ENCODE measurements at regions not wholly inside any gene's neighbourhood (a gene's known extent, or its start where the extent isn't known, plus 50 kb on each side); places are given as distances from the start of the nearest gene placed in this dataset.
"Not testable (repeated sequence)": the region's sequence is repeated elsewhere in the genome, so short reads cannot be mapped to it uniquely, and the experiment has no call there.

GRCh38 chr17:68169165-68169821, 78.5 kb upstream of the AMZ2 start:
- TF ChIP-seq POLR2AphosphoS5, POLR2A, SPI1 (IDR thresholded peaks at IDR 0.05; ENCODE audit: low read depth, low read length): not testable (repeated sequence)
